Kidney glomerular epithelial cell (primary cell): ENCODE measurements at regions not wholly inside any gene's neighbourhood (a gene's known extent, or its start where the extent isn't known, plus 50 kb on each side); places are given as distances from the start of the nearest gene placed in this dataset.

Experiments used
- DNase-seq: peaks from one replicate; lab custom pipeline; 2025; lab: John Stamatoyannopoulos, UW

- peak; percentile 43 for DNase-seq
Measured at GRCh38 chr7:85890244-85890811, 703.5 kb upstream of the SEMA3D start.

GRCh38 chr7:85887133-85887532 is 700.3 kb upstream of the SEMA3D start:
- DNase-seq = no peak

GRCh38 chr7:85882335-85882734 is 695.5 kb upstream of the SEMA3D start:
- no peak for DNase-seq

- no peak for DNase-seq
Measured at GRCh38 chr7:85875398-85875797, 688.5 kb upstream of the SEMA3D start.

- DNase-seq = no peak
Measured at GRCh38 chr7:85866540-85866939, 679.7 kb upstream of the SEMA3D start.

GRCh38 chr7:85851571-85852193 is 664.8 kb upstream of the SEMA3D start:
- DNase-seq = peak; percentile 6

GRCh38 chr7:85850381-85850780 is 663.5 kb upstream of the SEMA3D start:
- no peak for DNase-seq

GRCh38 chr7:85840554-85840953 is 653.7 kb upstream of the SEMA3D start:
- DNase-seq = no peak

- DNase-seq = no peak
Measured at GRCh38 chr7:85833066-85833465, 646.2 kb upstream of the SEMA3D start.

GRCh38 chr7:85830982-85831381 is 644.1 kb upstream of the SEMA3D start:
- no peak for DNase-seq

GRCh38 chr7:85829817-85830432 is 643.1 kb upstream of the SEMA3D start:
- peak; percentile 11 for DNase-seq

- DNase-seq = no peak
Measured at GRCh38 chr7:85829176-85829575, 642.3 kb upstream of the SEMA3D start.

- no peak for DNase-seq
Measured at GRCh38 chr7:85828614-85829013, 641.8 kb upstream of the SEMA3D start.

- no peak for DNase-seq
Measured at GRCh38 chr7:85823396-85824080, 636.7 kb upstream of the SEMA3D start.

- DNase-seq = no peak
Measured at GRCh38 chr7:85821926-85822325, 635.1 kb upstream of the SEMA3D start.

GRCh38 chr7:85820702-85821443 is 634.0 kb upstream of the SEMA3D start:
- no peak for DNase-seq

GRCh38 chr7:85815526-85815925 is 628.7 kb upstream of the SEMA3D start:
- DNase-seq = no peak

- DNase-seq = no peak
Measured at GRCh38 chr7:85806321-85806720, 619.5 kb upstream of the SEMA3D start.

- no peak for DNase-seq
Measured at GRCh38 chr7:85805656-85806055, 618.8 kb upstream of the SEMA3D start.

GRCh38 chr7:85805249-85805648 is 618.4 kb upstream of the SEMA3D start:
- DNase-seq = no peak

GRCh38 chr7:85802211-85802610 is 615.4 kb upstream of the SEMA3D start:
- DNase-seq = no peak

GRCh38 chr7:85796956-85797355 is 610.1 kb upstream of the SEMA3D start:
- no peak for DNase-seq
